ENCODE measurements at regions not wholly inside any gene's neighbourhood (a gene's known extent, or its start where the extent isn't known, plus 50 kb on each side); places are given as distances from the start of the nearest gene placed in this dataset.

DNA sequence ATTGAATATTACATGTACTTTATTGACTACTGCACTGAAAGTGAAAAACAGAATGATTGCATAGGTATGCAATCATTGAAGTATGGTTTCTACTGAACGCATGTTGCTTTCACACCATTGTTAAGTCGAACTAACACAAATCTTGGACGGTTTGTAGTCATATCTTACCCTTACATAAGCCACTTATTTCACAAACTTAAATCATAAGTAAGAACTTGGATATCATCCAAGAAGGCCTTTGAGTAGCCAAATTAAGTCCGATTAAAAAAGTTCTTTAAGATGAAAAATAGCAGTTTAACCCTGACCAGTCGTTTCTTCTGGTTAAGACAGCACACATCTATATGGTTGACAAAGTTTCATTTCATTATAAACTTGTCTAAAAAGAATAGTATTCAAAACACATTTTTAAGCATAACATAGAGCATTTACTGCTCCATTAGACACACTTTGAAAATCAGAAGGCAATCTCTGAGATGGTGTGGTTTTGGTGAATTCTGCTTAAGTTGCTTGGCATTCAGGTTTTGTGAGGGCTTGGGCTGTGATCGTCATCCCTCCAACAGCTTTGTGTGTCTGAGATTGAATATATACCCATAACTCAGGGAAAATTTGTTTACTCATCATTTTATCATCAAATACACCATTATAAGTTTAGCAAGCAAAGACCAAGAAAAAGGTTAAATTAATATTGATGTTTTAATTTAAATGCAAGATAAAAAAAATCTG is 92.2 kb downstream of the NFKBIZ start (continued):
- TF ChIP-seq CHD1 (IDR thresholded peaks at IDR 0.05; ENCODE audit: low read depth, low read length): 0 out of 2 replicates have a peak, but pooled peaks have one; percentile 61
- 0 out of 2 replicates have a peak, but pooled peaks have one; percentile 30 for TF ChIP-seq ZBED1 (IDR thresholded peaks at IDR 0.05; ENCODE audit: borderline replicate concordance)
- no peak for TF ChIP-seq MTA3 (IDR thresholded peaks at IDR 0.05; ENCODE audit: borderline replicate concordance, low read length)
- TF ChIP-seq, protein P1, sequence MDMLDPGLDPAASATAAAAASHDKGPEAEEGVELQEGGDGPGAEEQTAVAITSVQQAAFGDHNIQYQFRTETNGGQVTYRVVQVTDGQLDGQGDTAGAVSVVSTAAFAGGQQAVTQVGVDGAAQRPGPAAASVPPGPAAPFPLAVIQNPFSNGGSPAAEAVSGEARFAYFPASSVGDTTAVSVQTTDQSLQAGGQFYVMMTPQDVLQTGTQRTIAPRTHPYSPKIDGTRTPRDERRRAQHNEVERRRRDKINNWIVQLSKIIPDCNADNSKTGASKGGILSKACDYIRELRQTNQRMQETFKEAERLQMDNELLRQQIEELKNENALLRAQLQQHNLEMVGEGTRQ (IDR thresholded peaks at IDR 0.05; ENCODE audit: borderline replicate concordance, low read depth, low read length): no peak
- no peak for TF ChIP-seq KAT2A (conservative IDR thresholded peaks at IDR 0.05; ENCODE audit: control insufficient read depth, low read depth, low read length)
- no peak for TF ChIP-seq NR2C1 (IDR thresholded peaks at IDR 0.05)
- no peak for TF ChIP-seq ZZZ3 (IDR thresholded peaks at IDR 0.05; ENCODE audit: control insufficient read depth, insufficient read length, low read depth)
- TF ChIP-seq, protein P2, sequence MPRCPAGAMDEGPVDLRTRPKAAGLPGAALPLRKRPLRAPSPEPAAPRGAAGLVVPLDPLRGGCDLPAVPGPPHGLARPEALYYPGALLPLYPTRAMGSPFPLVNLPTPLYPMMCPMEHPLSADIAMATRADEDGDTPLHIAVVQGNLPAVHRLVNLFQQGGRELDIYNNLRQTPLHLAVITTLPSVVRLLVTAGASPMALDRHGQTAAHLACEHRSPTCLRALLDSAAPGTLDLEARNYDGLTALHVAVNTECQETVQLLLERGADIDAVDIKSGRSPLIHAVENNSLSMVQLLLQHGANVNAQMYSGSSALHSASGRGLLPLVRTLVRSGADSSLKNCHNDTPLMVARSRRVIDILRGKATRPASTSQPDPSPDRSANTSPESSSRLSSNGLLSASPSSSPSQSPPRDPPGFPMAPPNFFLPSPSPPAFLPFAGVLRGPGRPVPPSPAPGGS (IDR thresholded peaks at IDR 0.05; ENCODE audit: borderline replicate concordance, insufficient read depth, low read depth, low read length, poor library complexity, severe bottlenecking): no peak
- TF ChIP-seq ZNF622 (IDR thresholded peaks at IDR 0.05): no peak
- TF ChIP-seq, protein P3, sequence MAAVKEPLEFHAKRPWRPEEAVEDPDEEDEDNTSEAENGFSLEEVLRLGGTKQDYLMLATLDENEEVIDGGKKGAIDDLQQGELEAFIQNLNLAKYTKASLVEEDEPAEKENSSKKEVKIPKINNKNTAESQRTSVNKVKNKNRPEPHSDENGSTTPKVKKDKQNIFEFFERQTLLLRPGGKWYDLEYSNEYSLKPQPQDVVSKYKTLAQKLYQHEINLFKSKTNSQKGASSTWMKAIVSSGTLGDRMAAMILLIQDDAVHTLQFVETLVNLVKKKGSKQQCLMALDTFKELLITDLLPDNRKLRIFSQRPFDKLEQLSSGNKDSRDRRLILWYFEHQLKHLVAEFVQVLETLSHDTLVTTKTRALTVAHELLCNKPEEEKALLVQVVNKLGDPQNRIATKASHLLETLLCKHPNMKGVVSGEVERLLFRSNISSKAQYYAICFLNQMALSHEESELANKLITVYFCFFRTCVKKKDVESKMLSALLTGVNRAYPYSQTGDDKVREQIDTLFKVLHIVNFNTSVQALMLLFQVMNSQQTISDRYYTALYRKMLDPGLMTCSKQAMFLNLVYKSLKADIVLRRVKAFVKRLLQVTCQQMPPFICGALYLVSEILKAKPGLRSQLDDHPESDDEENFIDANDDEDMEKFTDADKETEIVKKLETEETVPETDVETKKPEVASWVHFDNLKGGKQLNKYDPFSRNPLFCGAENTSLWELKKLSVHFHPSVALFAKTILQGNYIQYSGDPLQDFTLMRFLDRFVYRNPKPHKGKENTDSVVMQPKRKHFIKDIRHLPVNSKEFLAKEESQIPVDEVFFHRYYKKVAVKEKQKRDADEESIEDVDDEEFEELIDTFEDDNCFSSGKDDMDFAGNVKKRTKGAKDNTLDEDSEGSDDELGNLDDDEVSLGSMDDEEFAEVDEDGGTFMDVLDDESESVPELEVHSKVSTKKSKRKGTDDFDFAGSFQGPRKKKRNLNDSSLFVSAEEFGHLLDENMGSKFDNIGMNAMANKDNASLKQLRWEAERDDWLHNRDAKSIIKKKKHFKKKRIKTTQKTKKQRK (IDR thresholded peaks at IDR 0.05; ENCODE audit: low read depth, low read length): no peak
- peak; percentile 54; the same call in 1 of the 2 replicates for TF ChIP-seq ATF7 (IDR thresholded peaks at IDR 0.05; ENCODE audit: low read depth)
- peak; percentile 73; the same call in 1 of the 2 replicates for TF ChIP-seq NFIC (IDR thresholded peaks at IDR 0.05; ENCODE audit: low read depth, low read length)
- no peak for TF ChIP-seq WRNIP1 (IDR thresholded peaks at IDR 0.05; ENCODE audit: borderline replicate concordance, low read depth, low read length)
- TF ChIP-seq, protein P4, sequence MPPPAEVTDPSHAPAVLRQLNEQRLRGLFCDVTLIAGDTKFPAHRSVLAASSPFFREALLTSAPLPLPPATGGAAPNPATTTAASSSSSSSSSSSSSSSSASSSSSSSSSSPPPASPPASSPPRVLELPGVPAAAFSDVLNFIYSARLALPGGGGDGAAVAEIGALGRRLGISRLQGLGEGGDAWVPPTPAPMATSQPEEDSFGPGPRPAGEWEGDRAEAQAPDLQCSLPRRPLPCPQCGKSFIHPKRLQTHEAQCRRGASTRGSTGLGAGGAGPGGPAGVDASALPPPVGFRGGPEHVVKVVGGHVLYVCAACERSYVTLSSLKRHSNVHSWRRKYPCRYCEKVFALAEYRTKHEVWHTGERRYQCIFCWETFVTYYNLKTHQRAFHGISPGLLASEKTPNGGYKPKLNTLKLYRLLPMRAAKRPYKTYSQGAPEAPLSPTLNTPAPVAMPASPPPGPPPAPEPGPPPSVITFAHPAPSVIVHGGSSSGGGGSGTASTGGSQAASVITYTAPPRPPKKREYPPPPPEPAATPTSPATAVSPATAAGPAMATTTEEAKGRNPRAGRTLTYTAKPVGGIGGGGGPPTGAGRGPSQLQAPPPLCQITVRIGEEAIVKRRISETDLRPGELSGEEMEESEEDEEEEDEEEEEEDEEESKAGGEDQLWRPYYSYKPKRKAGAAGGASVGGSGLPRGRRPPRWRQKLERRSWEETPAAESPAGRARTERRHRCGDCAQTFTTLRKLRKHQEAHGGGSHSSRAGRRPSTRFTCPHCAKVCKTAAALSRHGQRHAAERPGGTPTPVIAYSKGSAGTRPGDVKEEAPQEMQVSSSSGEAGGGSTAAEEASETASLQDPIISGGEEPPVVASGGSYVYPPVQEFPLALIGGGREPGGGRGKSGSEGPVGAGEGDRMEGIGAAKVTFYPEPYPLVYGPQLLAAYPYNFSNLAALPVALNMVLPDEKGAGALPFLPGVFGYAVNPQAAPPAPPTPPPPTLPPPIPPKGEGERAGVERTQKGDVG (CRISPR knock-in tag; IDR thresholded peaks at IDR 0.05): no peak
- TF ChIP-seq, protein P5, sequence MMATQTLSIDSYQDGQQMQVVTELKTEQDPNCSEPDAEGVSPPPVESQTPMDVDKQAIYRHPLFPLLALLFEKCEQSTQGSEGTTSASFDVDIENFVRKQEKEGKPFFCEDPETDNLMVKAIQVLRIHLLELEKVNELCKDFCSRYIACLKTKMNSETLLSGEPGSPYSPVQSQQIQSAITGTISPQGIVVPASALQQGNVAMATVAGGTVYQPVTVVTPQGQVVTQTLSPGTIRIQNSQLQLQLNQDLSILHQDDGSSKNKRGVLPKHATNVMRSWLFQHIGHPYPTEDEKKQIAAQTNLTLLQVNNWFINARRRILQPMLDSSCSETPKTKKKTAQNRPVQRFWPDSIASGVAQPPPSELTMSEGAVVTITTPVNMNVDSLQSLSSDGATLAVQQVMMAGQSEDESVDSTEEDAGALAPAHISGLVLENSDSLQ (IDR thresholded peaks at IDR 0.05): no peak
- TF ChIP-seq HCFC1 (IDR thresholded peaks at IDR 0.05; ENCODE audit: low read length): no peak
